ENCODE measurements at regions not wholly inside any gene's neighbourhood (a gene's known extent, or its start where the extent isn't known, plus 50 kb on each side); places are given as distances from the start of the nearest gene placed in this dataset.

GRCh38 chr4:100034023-100034664, 84.1 kb upstream of the H2AZ1 start:
- Histone ChIP-seq H3K4me3 (no peak overlapping the region), H3K27me3 (replicated peaks; ENCODE audit: insufficient read depth) (no peaks in the 10 kb centered on the region), H3K4me1 (ENCODE audit: control insufficient read depth in 1 of 2, low read depth in 2 of 2) (no peaks in the 10 kb centered on the region), H3K9me3 (no peaks in the 10 kb centered on the region), H3K36me3 (no peaks in the 10 kb centered on the region), H3K27ac (no peak overlapping the region)
- no peak for ATAC-seq (ENCODE audit: insufficient number of reproducible peaks, low FRiP score, low read depth)
- no peak for TF ChIP-seq CTCF (IDR thresholded peaks at IDR 0.05)
- no peak for DNase-seq (ENCODE audit: low spot score)

- Histone ChIP-seq H3K4me3 (no peak overlapping the region), H3K4me1 (ENCODE audit: control insufficient read depth in 1 of 2, low read depth in 2 of 2) (no peaks in the 10 kb centered on the region), H3K27me3 (replicated peaks; ENCODE audit: insufficient read depth) (no peaks in the 10 kb centered on the region), H3K27ac (no peak overlapping the region), H3K9me3 (no peaks in the 10 kb centered on the region), H3K36me3 (no peaks in the 10 kb centered on the region)
- TF ChIP-seq CTCF (IDR thresholded peaks at IDR 0.05) = no peak
- no peak for DNase-seq (ENCODE audit: low spot score)
- ATAC-seq (ENCODE audit: insufficient number of reproducible peaks, low FRiP score, low read depth) = no peak
Measured at GRCh38 chr4:100026066-100026465, 76.0 kb upstream of the H2AZ1 start.

GRCh38 chr4:100023800-100024199, 73.7 kb upstream of the H2AZ1 start:
- no peaks in the 10 kb centered on the region for H3K36me3 ChIP-seq
- H3K4me1 ChIP-seq (ENCODE audit: control insufficient read depth in 1 of 2, low read depth in 2 of 2) = no peaks in the 10 kb centered on the region
- no peak for DNase-seq (ENCODE audit: low spot score)
- no peak for ATAC-seq (ENCODE audit: insufficient number of reproducible peaks, low FRiP score, low read depth)
- no peak overlapping the region for H3K27ac ChIP-seq
- no peak for TF ChIP-seq CTCF (IDR thresholded peaks at IDR 0.05)
- no peak overlapping the region for H3K4me3 ChIP-seq
- H3K27me3 ChIP-seq (replicated peaks; ENCODE audit: insufficient read depth) = no peaks in the 10 kb centered on the region
- no peaks in the 10 kb centered on the region for H3K9me3 ChIP-seq

- no peaks in the 10 kb centered on the region for H3K27me3 ChIP-seq (replicated peaks; ENCODE audit: insufficient read depth)
- no peak for DNase-seq (ENCODE audit: low spot score)
- H3K27ac ChIP-seq = no peak overlapping the region
- no peak for TF ChIP-seq CTCF (IDR thresholded peaks at IDR 0.05)
- no peak for ATAC-seq (ENCODE audit: insufficient number of reproducible peaks, low FRiP score, low read depth)
- H3K4me3 ChIP-seq = no peak overlapping the region
- H3K9me3 ChIP-seq = no peaks in the 10 kb centered on the region
- no peaks in the 10 kb centered on the region for H3K4me1 ChIP-seq (ENCODE audit: control insufficient read depth in 1 of 2, low read depth in 2 of 2)
- H3K36me3 ChIP-seq = no peaks in the 10 kb centered on the region
Measured at GRCh38 chr4:100022792-100023222, 72.7 kb upstream of the H2AZ1 start.

GRCh38 chr4:100019821-100020220, 69.7 kb upstream of the H2AZ1 start:
- Histone ChIP-seq H3K36me3 (no peaks in the 10 kb centered on the region), H3K4me3 (no peak overlapping the region), H3K9me3 (no peaks in the 10 kb centered on the region), H3K27ac (no peak overlapping the region), H3K4me1 (ENCODE audit: control insufficient read depth in 1 of 2, low read depth in 2 of 2) (no peaks in the 10 kb centered on the region), H3K27me3 (replicated peaks; ENCODE audit: insufficient read depth) (no peaks in the 10 kb centered on the region)
- DNase-seq (ENCODE audit: low spot score) (no peak), ATAC-seq (ENCODE audit: insufficient number of reproducible peaks, low FRiP score, low read depth) (no peak)
- no peak for TF ChIP-seq CTCF (IDR thresholded peaks at IDR 0.05)

All from thoracic aorta (tissue), 2 donors.